RKO (cell line): ENCODE measurements at regions not wholly inside any gene's neighbourhood (a gene's known extent, or its start where the extent isn't known, plus 50 kb on each side); places are given as distances from the start of the nearest gene placed in this dataset.

Source experiments
- DNase-seq: peaks from one replicate; pipeline ENCODE4 v3.0.0-alpha.2; 2016; ENCODE audit warnings: low spot score

- DNase-seq, result no peak
Observed at GRCh38 chr18:22544626-22545025, 126.9 kb upstream of the CTAGE1 start.

- no peak for DNase-seq
Observed at GRCh38 chr18:22545066-22545760, 127.5 kb upstream of the CTAGE1 start.

- DNase-seq, result no peak
Observed at GRCh38 chr18:22546905-22547570, 129.3 kb upstream of the CTAGE1 start.

GRCh38 chr18:22547807-22548561 is 130.3 kb upstream of the CTAGE1 start:
- no peak for DNase-seq

GRCh38 chr18:22549260-22549937 is 131.7 kb upstream of the CTAGE1 start:
- no peak for DNase-seq

- no peak for DNase-seq
Observed at GRCh38 chr18:22550366-22550765, 132.7 kb upstream of the CTAGE1 start.

GRCh38 chr18:22550861-22551260 is 133.1 kb upstream of the CTAGE1 start:
- no peak for DNase-seq

GRCh38 chr18:22551536-22552151 is 133.9 kb upstream of the CTAGE1 start:
- peak; percentile 57 for DNase-seq

- no peak for DNase-seq
Observed at GRCh38 chr18:22552254-22552653, 134.5 kb upstream of the CTAGE1 start.

- DNase-seq, result no peak
Observed at GRCh38 chr18:22552899-22553460, 135.3 kb upstream of the CTAGE1 start.

GRCh38 chr18:22556222-22557167 is 138.8 kb upstream of the CTAGE1 start:
- no peak for DNase-seq

- no peak for DNase-seq
Observed at GRCh38 chr18:22557168-22557941, 139.6 kb upstream of the CTAGE1 start.

- DNase-seq, result no peak
Observed at GRCh38 chr18:22558945-22559385, 141.2 kb upstream of the CTAGE1 start.

GRCh38 chr18:22559414-22560274 is 141.9 kb upstream of the CTAGE1 start:
- DNase-seq, result no peak

GRCh38 chr18:22560275-22560610 is 142.5 kb upstream of the CTAGE1 start:
- no peak for DNase-seq

GRCh38 chr18:22560797-22561196 is 143.1 kb upstream of the CTAGE1 start:
- no peak for DNase-seq

GRCh38 chr18:22563164-22563583 is 145.5 kb upstream of the CTAGE1 start:
- peak; percentile 88 for DNase-seq

GRCh38 chr18:22564036-22564435 is 146.3 kb upstream of the CTAGE1 start:
- DNase-seq, result no peak
